HEK293 (cell line): ENCODE measurements at regions not wholly inside any gene's neighbourhood (a gene's known extent, or its start where the extent isn't known, plus 50 kb on each side); places are given as distances from the start of the nearest gene placed in this dataset.
A peak's percentile ranks its signal among the peaks of the same experiment; 100 is the strongest.

Experiments used
- CTCF ChIA-PET: fragments of 350-600 bp; formaldehyde crosslinking; extraction: SDS; loops from one replicate; lab custom pipeline; 2021; ENCODE audit warnings: antibody characterized with exemption; lab: Yijun Ruan, JAX
- POLR2A ChIA-PET: fragments of 300-600 bp; formaldehyde crosslinking; extraction: SDS; loops from one replicate; lab custom pipeline; 2020; ENCODE audit warnings: antibody characterized with exemption, inconsistent platforms; lab: Yijun Ruan, JAX
- H3K27ac ChIP-seq: fragments of 200-500 bp; sonication (Bioruptor generic); 2 replicates; pipeline ENCODE4 v1.5.1; 2014; ENCODE audit warnings: low read depth, low read length, control low read depth, inconsistent platforms; ENCODE audit errors: extremely low read depth
- H3K36me3 ChIP-seq, 2 experiments: fragments of 200-500 bp in 1 of 2; sonication (Bioruptor generic) in 1 of 2; 1 replicate in 1 of 2; 2 replicates in 1 of 2; pipeline ENCODE4 v1.5.1; 2014 to 2017; ENCODE audit warnings: inconsistent platforms in 2 of 2, low read length in 2 of 2; ENCODE audit not compliant: control insufficient read depth in 2 of 2, insufficient read depth in 1 of 2
- H3K4me1 ChIP-seq: fragments of 200-500 bp; sonication (Bioruptor generic); 2 replicates; pipeline ENCODE4 v1.5.1; 2014; ENCODE audit warnings: mild to moderate bottlenecking, low read length, inconsistent platforms; ENCODE audit not compliant: control insufficient read depth, insufficient read depth
- H3K4me3 ChIP-seq: 2 replicates; pipeline ENCODE4 v1.5.1; 2011; ENCODE audit warnings: low read depth, mild to moderate bottlenecking, control low read depth, low read length, moderate library complexity
- H3K9me3 ChIP-seq: fragments of 200-500 bp; sonication (Bioruptor generic); 2 replicates; pipeline ENCODE4 v1.5.1; 2014; ENCODE audit warnings: low read depth, low read length, inconsistent platforms; ENCODE audit not compliant: control insufficient read depth, insufficient read depth
- GLI2 ChIP-seq: fragments of 450-650 bp; formaldehyde crosslinking; IDR thresholded peaks from 2 replicates; pipeline ENCODE4; 2017; ENCODE audit warnings: missing biosample characterization, missing genetic modification characterization, low read depth, borderline replicate concordance
- IKZF3 ChIP-seq: fragments of 450-650 bp; IDR thresholded peaks from 2 replicates; pipeline ENCODE4 v1.5.0; 2018; ENCODE audit warnings: missing biosample characterization, mild to moderate bottlenecking, missing genetic modification characterization, moderate library complexity
- KLF9 ChIP-seq: fragments of 450-650 bp; formaldehyde crosslinking; IDR thresholded peaks from 2 replicates; pipeline ENCODE4 v1.5.1; 2016; ENCODE audit warnings: missing biosample characterization, missing genetic modification characterization, low read depth
- SCRT1 ChIP-seq: fragments of 450-650 bp; formaldehyde crosslinking; IDR thresholded peaks from 2 replicates; pipeline ENCODE4 v1.5.1; 2016; ENCODE audit warnings: missing biosample characterization, missing genetic modification characterization, borderline replicate concordance
- TRIM28 ChIP-seq: IDR thresholded peaks from 2 replicates; pipeline ENCODE4 v1.6.1; 2011; ENCODE audit warnings: low read length, control low read depth, borderline replicate concordance
- YY2 ChIP-seq: fragments of 450-650 bp; formaldehyde crosslinking; IDR thresholded peaks from 2 replicates; pipeline ENCODE4 v1.5.1; 2016; ENCODE audit warnings: missing biosample characterization, missing genetic modification characterization
- ZFP3 ChIP-seq: fragments of 450-650 bp; formaldehyde crosslinking; IDR thresholded peaks from 2 replicates; pipeline ENCODE4 v1.5.1; 2016; ENCODE audit warnings: low read depth, missing biosample characterization, missing genetic modification characterization
- ZNF146 ChIP-seq: fragments of 450-650 bp; formaldehyde crosslinking; IDR thresholded peaks from 2 replicates; pipeline ENCODE4 v1.5.1; 2016; ENCODE audit warnings: missing biosample characterization, missing genetic modification characterization
- ZNF184 ChIP-seq: fragments of 450-650 bp; IDR thresholded peaks from 2 replicates; pipeline ENCODE4 v1.5.1; 2018; ENCODE audit warnings: missing biosample characterization, mild to moderate bottlenecking, missing genetic modification characterization
- ZNF248 ChIP-seq: fragments of 450-650 bp; formaldehyde crosslinking; IDR thresholded peaks from 2 replicates; pipeline ENCODE4 v1.5.1; 2017; ENCODE audit warnings: missing biosample characterization, missing genetic modification characterization
- ZNF274 ChIP-seq, 2 experiments: fragments of 200-500 bp in 1 of 2; fragments of 450-650 bp in 1 of 2; sonication (Bioruptor generic) in 1 of 2; formaldehyde crosslinking in 1 of 2; IDR thresholded peaks; 2 replicates each; pipeline versions ENCODE4 v1.5.1 to v1.6.1; 2014 to 2016; ENCODE audit warnings: borderline replicate concordance in 1 of 2, inconsistent platforms in 1 of 2, low read length in 1 of 2, missing biosample characterization in 1 of 2, missing genetic modification characterization in 1 of 2
- ZNF350 ChIP-seq: fragments of 450-650 bp; formaldehyde crosslinking; IDR thresholded peaks from 2 replicates; pipeline ENCODE4 v1.5.0; 2017; ENCODE audit warnings: missing biosample characterization, mild to moderate bottlenecking, missing genetic modification characterization
- ZNF354C ChIP-seq: fragments of 450-650 bp; formaldehyde crosslinking; IDR thresholded peaks from 2 replicates; pipeline ENCODE4 v1.5.1; 2016; ENCODE audit warnings: missing biosample characterization, missing genetic modification characterization, low read depth, borderline replicate concordance
- ZNF404 ChIP-seq: fragments of 450-650 bp; formaldehyde crosslinking; IDR thresholded peaks from 2 replicates; pipeline ENCODE4 v1.5.1; 2017; ENCODE audit warnings: missing biosample characterization, missing genetic modification characterization
- ZNF426 ChIP-seq: fragments of 450-650 bp; formaldehyde crosslinking; IDR thresholded peaks from 2 replicates; pipeline ENCODE4 v1.5.1; 2017; ENCODE audit warnings: missing biosample characterization, missing genetic modification characterization, mild to moderate bottlenecking, inconsistent platforms, moderate library complexity
- ZNF76 ChIP-seq: fragments of 450-650 bp; formaldehyde crosslinking; IDR thresholded peaks from 2 replicates; pipeline ENCODE4; 2016; ENCODE audit warnings: low read depth, missing biosample characterization, missing genetic modification characterization, borderline replicate concordance
- ZNF830 ChIP-seq: fragments of 450-650 bp; IDR thresholded peaks from 2 replicates; pipeline ENCODE4 v1.5.0; 2018; ENCODE audit warnings: missing biosample characterization, missing genetic modification characterization, low read depth, mild to moderate bottlenecking, moderate library complexity
- ZNF837 ChIP-seq: fragments of 450-650 bp; formaldehyde crosslinking; IDR thresholded peaks from 2 replicates; pipeline ENCODE4 v1.5.1; 2016; ENCODE audit warnings: missing biosample characterization, missing genetic modification characterization
- ZSCAN16 ChIP-seq: fragments of 450-650 bp; formaldehyde crosslinking; IDR thresholded peaks from 2 replicates; pipeline ENCODE4 v1.5.1; 2016; ENCODE audit warnings: missing biosample characterization, missing genetic modification characterization
- ZSCAN23 ChIP-seq: fragments of 450-650 bp; formaldehyde crosslinking; IDR thresholded peaks from 2 replicates; pipeline ENCODE4 v1.5.1; 2016; ENCODE audit warnings: missing biosample characterization, missing genetic modification characterization
- TF ChIP-seq, protein P1 (sequence below): fragments of 450-650 bp; formaldehyde crosslinking; IDR thresholded peaks from 2 replicates; pipeline ENCODE4 v1.5.1; 2016; ENCODE audit warnings: missing biosample characterization, missing genetic modification characterization
- TF ChIP-seq, protein P2 (sequence below): fragments of 450-650 bp; formaldehyde crosslinking; IDR thresholded peaks from 2 replicates; pipeline ENCODE4 v1.5.1; 2016; ENCODE audit warnings: missing biosample characterization, missing genetic modification characterization
- TF ChIP-seq, protein P3 (sequence below): sonication (generic); formaldehyde crosslinking; IDR thresholded peaks from 2 replicates; pipeline ENCODE4 v1.8.1; 2022; ENCODE audit warnings: mild to moderate bottlenecking, moderate library complexity, missing genetic modification reagents

DNA sequence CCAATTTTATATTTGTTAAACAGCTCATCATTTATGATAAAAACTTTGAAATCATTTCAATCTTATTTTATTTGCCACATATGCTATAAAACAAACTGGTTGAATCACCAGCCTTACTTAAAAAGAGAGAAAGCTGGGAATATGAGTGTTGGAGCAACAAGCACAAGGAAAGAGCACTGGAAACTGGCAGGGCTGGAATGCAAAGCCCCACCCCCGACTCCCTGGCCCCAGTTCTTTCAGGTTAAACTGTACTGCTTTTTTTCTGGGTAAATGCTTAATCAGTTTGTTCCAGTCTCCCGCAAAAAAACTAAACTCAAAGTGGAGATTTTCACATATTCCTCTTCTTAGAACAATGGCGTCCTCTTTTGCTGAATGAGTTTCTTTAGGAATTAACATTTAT is 433.8 kb upstream of the NOX3 start (continued):
- TF ChIP-seq, protein P1, sequence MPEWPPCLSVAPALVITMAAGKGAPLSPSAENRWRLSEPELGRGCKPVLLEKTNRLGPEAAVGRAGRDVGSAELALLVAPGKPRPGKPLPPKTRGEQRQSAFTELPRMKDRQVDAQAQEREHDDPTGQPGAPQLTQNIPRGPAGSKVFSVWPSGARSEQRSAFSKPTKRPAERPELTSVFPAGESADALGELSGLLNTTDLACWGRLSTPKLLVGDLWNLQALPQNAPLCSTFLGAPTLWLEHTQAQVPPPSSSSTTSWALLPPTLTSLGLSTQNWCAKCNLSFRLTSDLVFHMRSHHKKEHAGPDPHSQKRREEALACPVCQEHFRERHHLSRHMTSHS (tag by site-specific recombination): no peak
- TF ChIP-seq ZFP3 (tag by site-specific recombination) (no peak), ZNF76 (no peak), ZNF830 (tag by site-specific recombination) (no peak), ZNF146 (tag by site-specific recombination) (no peak)
- TF ChIP-seq, all 188 proteins: peak for 0

DNA sequence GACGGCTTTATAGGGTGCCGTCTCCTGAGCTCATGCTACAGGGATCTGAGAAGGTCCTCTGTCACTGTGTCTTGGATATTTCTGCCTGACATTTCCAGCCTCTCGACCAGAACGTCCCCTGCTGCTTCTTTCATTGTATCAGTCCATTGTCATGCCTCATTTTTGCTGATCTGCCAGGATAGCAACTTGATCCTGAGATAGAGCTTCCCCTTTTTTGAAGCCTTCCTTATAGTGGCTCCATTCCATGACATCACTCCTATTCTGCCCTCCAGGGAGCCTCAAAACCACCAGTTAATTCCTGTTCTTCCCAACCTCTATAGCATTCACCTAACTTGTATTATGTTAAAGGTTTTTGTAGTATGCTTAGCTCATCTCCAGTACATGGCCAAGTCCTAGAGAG is 431.8 kb upstream of the NOX3 start:
- CTCF ChIA-PET: interaction anchor here (0.9 kb wide), 1 partner anchor 100 kb away, joined by 3 read pairs; no protein-coding TSS in a partner anchor
- TF ChIP-seq ZNF354C (tag by site-specific recombination): no peak
- no peak for TF ChIP-seq ZSCAN23
- peak; percentile 67; the same call in 1 of the 2 replicates for TF ChIP-seq TRIM28
- no peak overlapping the region for H3K27ac ChIP-seq
- no peak overlapping the region for H3K4me3 ChIP-seq
- no peaks in the 10 kb centered on the region for H3K4me1 ChIP-seq
- POLR2A ChIA-PET: no interaction called here
- no peaks in the 10 kb centered on the region for H3K36me3 ChIP-seq
- no peaks in the 10 kb centered on the region for H3K9me3 ChIP-seq

DNA sequence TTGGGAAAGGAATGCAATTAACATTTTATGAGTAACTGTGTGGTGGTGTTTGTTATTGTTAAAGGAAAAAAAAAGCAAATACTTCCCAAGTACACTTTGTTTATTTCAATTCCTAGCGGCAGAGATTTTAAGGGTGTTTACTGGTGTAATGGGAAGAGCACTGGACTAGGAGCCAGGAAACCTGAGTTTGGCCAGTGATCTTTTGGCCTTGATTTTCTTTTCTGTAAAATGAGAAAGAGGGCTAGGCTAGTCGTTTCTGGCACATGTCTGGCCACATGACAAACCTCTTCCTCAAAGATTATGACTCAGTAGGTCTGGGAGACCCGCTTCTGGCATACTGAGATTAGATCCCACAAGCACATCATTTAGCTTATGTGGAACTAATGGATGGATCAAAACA is 428.1 kb upstream of the NOX3 start:
- Histone ChIP-seq H3K4me1 (no peaks in the 10 kb centered on the region), H3K9me3 (no peaks in the 10 kb centered on the region), H3K36me3 (no peaks in the 10 kb centered on the region), H3K4me3 (no peak overlapping the region), H3K27ac (no peak overlapping the region)
- ChIA-PET POLR2A (no interaction called here), CTCF (no interaction called here)
- TF ChIP-seq, protein P2, sequence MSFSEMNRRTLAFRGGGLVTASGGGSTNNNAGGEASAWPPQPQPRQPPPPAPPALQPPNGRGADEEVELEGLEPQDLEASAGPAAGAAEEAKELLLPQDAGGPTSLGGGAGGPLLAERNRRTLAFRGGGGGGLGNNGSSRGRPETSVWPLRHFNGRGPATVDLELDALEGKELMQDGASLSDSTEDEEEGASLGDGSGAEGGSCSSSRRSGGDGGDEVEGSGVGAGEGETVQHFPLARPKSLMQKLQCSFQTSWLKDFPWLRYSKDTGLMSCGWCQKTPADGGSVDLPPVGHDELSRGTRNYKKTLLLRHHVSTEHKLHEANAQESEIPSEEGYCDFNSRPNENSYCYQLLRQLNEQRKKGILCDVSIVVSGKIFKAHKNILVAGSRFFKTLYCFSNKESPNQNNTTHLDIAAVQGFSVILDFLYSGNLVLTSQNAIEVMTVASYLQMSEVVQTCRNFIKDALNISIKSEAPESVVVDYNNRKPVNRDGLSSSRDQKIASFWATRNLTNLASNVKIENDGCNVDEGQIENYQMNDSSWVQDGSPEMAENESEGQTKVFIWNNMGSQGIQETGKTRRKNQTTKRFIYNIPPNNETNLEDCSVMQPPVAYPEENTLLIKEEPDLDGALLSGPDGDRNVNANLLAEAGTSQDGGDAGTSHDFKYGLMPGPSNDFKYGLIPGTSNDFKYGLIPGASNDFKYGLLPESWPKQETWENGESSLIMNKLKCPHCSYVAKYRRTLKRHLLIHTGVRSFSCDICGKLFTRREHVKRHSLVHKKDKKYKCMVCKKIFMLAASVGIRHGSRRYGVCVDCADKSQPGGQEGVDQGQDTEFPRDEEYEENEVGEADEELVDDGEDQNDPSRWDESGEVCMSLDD (tag by site-specific recombination): no peak
- TF ChIP-seq SCRT1 (tag by site-specific recombination) (no peak), ZNF830 (tag by site-specific recombination) (no peak), ZNF184 (tag by site-specific recombination) (no peak), YY2 (tag by site-specific recombination) (no peak), ZNF248 (tag by site-specific recombination) (no peak), IKZF3 (tag by site-specific recombination) (no peak), TRIM28 (no peak), KLF9 (no peak), ZNF404 (tag by site-specific recombination) (no peak), ZSCAN16 (tag by site-specific recombination) (no peak), ZNF274 (IDR thresholded peaks at IDR 0.05; ENCODE audit: low read length) (no peak), ZNF274 (tag by site-specific recombination; IDR thresholded peaks at IDR 0.05; ENCODE audit: borderline replicate concordance) (no peak), ZNF837 (tag by site-specific recombination) (no peak), ZNF350 (tag by site-specific recombination) (no peak), ZNF426 (tag by site-specific recombination) (no peak), GLI2 (tag by site-specific recombination) (no peak)
- TF ChIP-seq, protein P3, sequence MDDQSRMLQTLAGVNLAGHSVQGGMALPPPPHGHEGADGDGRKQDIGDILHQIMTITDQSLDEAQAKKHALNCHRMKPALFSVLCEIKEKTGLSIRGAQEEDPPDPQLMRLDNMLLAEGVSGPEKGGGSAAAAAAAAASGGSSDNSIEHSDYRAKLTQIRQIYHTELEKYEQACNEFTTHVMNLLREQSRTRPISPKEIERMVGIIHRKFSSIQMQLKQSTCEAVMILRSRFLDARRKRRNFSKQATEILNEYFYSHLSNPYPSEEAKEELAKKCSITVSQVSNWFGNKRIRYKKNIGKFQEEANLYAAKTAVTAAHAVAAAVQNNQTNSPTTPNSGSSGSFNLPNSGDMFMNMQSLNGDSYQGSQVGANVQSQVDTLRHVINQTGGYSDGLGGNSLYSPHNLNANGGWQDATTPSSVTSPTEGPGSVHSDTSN: no peak
